ENCODE measurements at regions not wholly inside any gene's neighbourhood (a gene's known extent, or its start where the extent isn't known, plus 50 kb on each side); places are given as distances from the start of the nearest gene placed in this dataset.
A peak's percentile ranks its signal among the peaks of the same experiment; 100 is the strongest.

GRCh38 chr2:83630351-83630750 lies 828.7 kb downstream of the SUCLG1 start:
- no peaks in the 10 kb centered on the region for H3K4me1 ChIP-seq (ENCODE audit: insufficient read depth, low read length)
- ATAC-seq (ENCODE audit: insufficient read depth, low read depth), result no peak

GRCh38 chr2:83615511-83615910 lies 843.6 kb downstream of the SUCLG1 start:
- no peaks in the 10 kb centered on the region for H3K4me1 ChIP-seq (ENCODE audit: insufficient read depth, low read length)
- no peaks in the 10 kb centered on the region for H3K9me3 ChIP-seq (ENCODE audit: insufficient read depth, low read length, severe bottlenecking)
- no peak overlapping the region for H3K4me2 ChIP-seq (ENCODE audit: insufficient read depth, low read length)
- no peaks in the 10 kb centered on the region for H3K27me3 ChIP-seq (ENCODE audit: insufficient read depth, low read length, poor library complexity)
- H4K20me1 ChIP-seq (ENCODE audit: insufficient read depth, low read length), result no peaks in the 10 kb centered on the region
- H2AFZ ChIP-seq (ENCODE audit: low read depth, low read length), result no peak overlapping the region
- H3K27ac ChIP-seq (ENCODE audit: low read length), result no peak overlapping the region
- no peaks in the 10 kb centered on the region for H3K36me3 ChIP-seq (ENCODE audit: insufficient read depth, low read length)
- H3K9ac ChIP-seq (ENCODE audit: low read depth, low read length), result no peak overlapping the region
- no peak for TF ChIP-seq EZH2 (IDR thresholded peaks at IDR 0.05; ENCODE audit: borderline replicate concordance, low read depth, low read length, severe bottlenecking)
- no peak for TF ChIP-seq CTCF (IDR thresholded peaks at IDR 0.05; ENCODE audit: borderline replicate concordance, extremely low read depth, low read length, poor library complexity, severe bottlenecking)
- ATAC-seq (ENCODE audit: insufficient read depth, low read depth) (no peak), DNase-seq (no peak)
- H3K79me2 ChIP-seq (ENCODE audit: insufficient read depth, low read length), result no peaks in the 10 kb centered on the region
- H3K4me3 ChIP-seq (ENCODE audit: low read depth in 1 of 2, low read length in 2 of 2), result no peak overlapping the region

More at GRCh38 chr2:83630351-83630750, 828.7 kb downstream of the SUCLG1 start:
- Histone ChIP-seq H3K27me3 (ENCODE audit: insufficient read depth, low read length, poor library complexity) (no peaks in the 10 kb centered on the region), H3K9me3 (ENCODE audit: insufficient read depth, low read length, severe bottlenecking) (no peaks in the 10 kb centered on the region), H2AFZ (ENCODE audit: low read depth, low read length) (no peak overlapping the region), H3K36me3 (ENCODE audit: insufficient read depth, low read length) (no peaks in the 10 kb centered on the region), H3K4me2 (ENCODE audit: insufficient read depth, low read length) (no peak overlapping the region), H3K79me2 (ENCODE audit: insufficient read depth, low read length) (no peaks in the 10 kb centered on the region), H4K20me1 (ENCODE audit: insufficient read depth, low read length) (no peaks in the 10 kb centered on the region), H3K27ac (ENCODE audit: low read length) (no peak overlapping the region), H3K9ac (ENCODE audit: low read depth, low read length) (no peak overlapping the region), H3K4me3 (ENCODE audit: low read depth in 1 of 2, low read length in 2 of 2) (no peak overlapping the region)
- no peak for DNase-seq
- TF ChIP-seq CTCF (IDR thresholded peaks at IDR 0.05; ENCODE audit: borderline replicate concordance, extremely low read depth, low read length, poor library complexity, severe bottlenecking) (no peak), EZH2 (IDR thresholded peaks at IDR 0.05; ENCODE audit: borderline replicate concordance, low read depth, low read length, severe bottlenecking) (no peak)

- no peak for ATAC-seq (ENCODE audit: insufficient read depth, low read depth)
- Histone ChIP-seq H3K9ac (ENCODE audit: low read depth, low read length) (no peak overlapping the region), H4K20me1 (ENCODE audit: insufficient read depth, low read length) (no peaks in the 10 kb centered on the region), H3K36me3 (ENCODE audit: insufficient read depth, low read length) (no peaks in the 10 kb centered on the region), H3K9me3 (ENCODE audit: insufficient read depth, low read length, severe bottlenecking) (no peaks in the 10 kb centered on the region), H2AFZ (ENCODE audit: low read depth, low read length) (no peak overlapping the region), H3K4me1 (ENCODE audit: insufficient read depth, low read length) (no peaks in the 10 kb centered on the region), H3K27me3 (ENCODE audit: insufficient read depth, low read length, poor library complexity) (no peaks in the 10 kb centered on the region), H3K79me2 (ENCODE audit: insufficient read depth, low read length) (no peaks in the 10 kb centered on the region), H3K4me2 (ENCODE audit: insufficient read depth, low read length) (no peak overlapping the region), H3K4me3 (ENCODE audit: low read depth in 1 of 2, low read length in 2 of 2) (no peak overlapping the region), H3K27ac (ENCODE audit: low read length) (no peak overlapping the region)
- TF ChIP-seq EZH2 (IDR thresholded peaks at IDR 0.05; ENCODE audit: borderline replicate concordance, low read depth, low read length, severe bottlenecking) (no peak), CTCF (IDR thresholded peaks at IDR 0.05; ENCODE audit: borderline replicate concordance, extremely low read depth, low read length, poor library complexity, severe bottlenecking) (no peak)
- no peak for DNase-seq
These were observed 845.9 kb downstream of the SUCLG1 start for GRCh38 chr2:83613178-83613577.

- TF ChIP-seq CTCF (IDR thresholded peaks at IDR 0.05; ENCODE audit: borderline replicate concordance, extremely low read depth, low read length, poor library complexity, severe bottlenecking) (peak; percentile 11), EZH2 (IDR thresholded peaks at IDR 0.05; ENCODE audit: borderline replicate concordance, low read depth, low read length, severe bottlenecking) (no peak)
- Histone ChIP-seq H3K4me2 (ENCODE audit: insufficient read depth, low read length) (no peak overlapping the region), H3K9me3 (ENCODE audit: insufficient read depth, low read length, severe bottlenecking) (no peaks in the 10 kb centered on the region), H2AFZ (ENCODE audit: low read depth, low read length) (no peak overlapping the region), H3K4me1 (ENCODE audit: insufficient read depth, low read length) (no peaks in the 10 kb centered on the region), H3K27ac (ENCODE audit: low read length) (no peak overlapping the region), H4K20me1 (ENCODE audit: insufficient read depth, low read length) (no peaks in the 10 kb centered on the region), H3K36me3 (ENCODE audit: insufficient read depth, low read length) (no peaks in the 10 kb centered on the region), H3K4me3 (ENCODE audit: low read depth in 1 of 2, low read length in 2 of 2) (no peak overlapping the region), H3K79me2 (ENCODE audit: insufficient read depth, low read length) (no peaks in the 10 kb centered on the region), H3K9ac (ENCODE audit: low read depth, low read length) (no peak overlapping the region), H3K27me3 (ENCODE audit: insufficient read depth, low read length, poor library complexity) (no peaks in the 10 kb centered on the region)
- no peak for DNase-seq
- ATAC-seq (ENCODE audit: insufficient read depth, low read depth), result no peak
These were observed 856.3 kb downstream of the SUCLG1 start for GRCh38 chr2:83602753-83603152.
